Nucleus accumbens (tissue), 56 donors: ENCODE measurements at regions not wholly inside any gene's neighbourhood (a gene's known extent, or its start where the extent isn't known, plus 50 kb on each side); places are given as distances from the start of the nearest gene placed in this dataset.

Source experiments
- DNase-seq, 56 donors: peaks; one replicate each; lab custom pipeline; 2025; lab: John Stamatoyannopoulos, UW

DNA sequence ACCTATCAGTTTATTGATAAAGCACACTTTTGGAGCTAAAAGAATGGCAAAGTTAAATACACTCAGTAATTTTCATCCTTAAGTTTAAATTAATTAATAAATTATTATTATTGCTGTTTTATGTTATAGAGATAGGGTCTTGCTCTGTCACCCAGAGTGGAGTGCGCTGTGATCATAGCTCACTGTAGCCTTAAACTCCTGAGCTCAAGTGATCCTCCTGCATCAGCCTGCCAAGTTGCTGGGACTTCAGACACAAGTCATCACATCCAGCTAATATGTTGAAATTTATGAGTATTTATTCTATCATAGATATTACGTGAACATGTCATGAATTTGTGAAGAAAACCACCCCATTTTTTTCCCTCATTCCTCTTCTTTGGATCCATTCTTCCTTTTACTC, 64.2 kb downstream of the GJA1 start:
- DNase-seq: no peak

- DNase-seq: no peak
Observed at GRCh38 chr6:121503589-121503991, 68.1 kb downstream of the GJA1 start.

DNA sequence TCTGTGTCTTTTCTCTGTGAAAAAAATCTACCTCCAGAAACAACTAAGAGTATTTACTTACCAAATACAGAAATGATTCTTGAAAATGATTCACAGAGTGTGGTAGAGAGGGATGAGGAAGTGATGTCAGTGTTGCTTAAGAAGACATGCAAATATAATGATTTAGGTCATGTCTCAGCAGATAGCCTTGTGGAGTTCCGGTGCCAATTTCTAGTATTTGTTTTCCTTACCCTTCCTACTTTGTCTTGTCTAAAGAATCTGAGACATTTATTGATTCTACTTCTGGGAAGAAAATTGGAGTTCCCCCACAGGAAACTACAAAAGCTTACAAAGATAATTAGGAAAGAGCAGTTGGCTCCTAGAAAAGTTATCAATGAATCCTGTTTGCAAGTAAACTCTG, 68.8 kb downstream of the GJA1 start:
- no peak for DNase-seq

- no peak for DNase-seq
Observed at GRCh38 chr6:121505284-121505683, 69.8 kb downstream of the GJA1 start.

GRCh38 chr6:121506761-121507754, 71.6 kb downstream of the GJA1 start:
- DNase-seq: no peak

DNA sequence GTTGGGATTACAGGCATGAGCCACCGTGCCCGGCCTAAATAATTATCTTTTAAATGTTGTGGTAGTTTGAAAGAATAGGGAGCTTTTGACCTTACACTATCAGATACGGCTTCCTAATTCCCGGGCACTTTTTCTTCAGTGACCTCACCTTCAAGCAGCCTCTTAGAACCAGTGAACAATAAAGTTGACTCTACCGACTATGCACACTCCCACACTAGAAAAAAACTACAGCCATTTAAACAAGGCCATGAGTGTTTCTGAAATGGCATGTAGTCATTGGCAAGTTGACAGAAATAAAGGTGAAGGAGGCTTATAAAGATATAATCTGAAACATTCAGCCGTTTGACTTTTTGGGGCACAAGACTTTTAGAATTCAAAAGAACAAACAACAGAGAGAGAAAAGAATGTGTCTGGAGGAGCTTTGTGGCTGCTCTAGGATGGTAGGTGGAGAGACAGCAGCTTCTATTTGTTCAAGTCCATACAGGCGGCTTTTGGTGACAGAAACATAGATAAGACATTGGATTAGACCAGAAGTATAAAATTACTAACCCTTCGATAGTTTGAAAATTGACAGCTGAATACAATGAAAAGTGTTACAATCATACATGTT, 75.2 kb downstream of the GJA1 start:
- DNase-seq: no peak

GRCh38 chr6:121515630-121516265, 80.3 kb downstream of the GJA1 start:
- no peak for DNase-seq

GRCh38 chr6:121516331-121516730, 80.9 kb downstream of the GJA1 start:
- DNase-seq: no peak

DNA sequence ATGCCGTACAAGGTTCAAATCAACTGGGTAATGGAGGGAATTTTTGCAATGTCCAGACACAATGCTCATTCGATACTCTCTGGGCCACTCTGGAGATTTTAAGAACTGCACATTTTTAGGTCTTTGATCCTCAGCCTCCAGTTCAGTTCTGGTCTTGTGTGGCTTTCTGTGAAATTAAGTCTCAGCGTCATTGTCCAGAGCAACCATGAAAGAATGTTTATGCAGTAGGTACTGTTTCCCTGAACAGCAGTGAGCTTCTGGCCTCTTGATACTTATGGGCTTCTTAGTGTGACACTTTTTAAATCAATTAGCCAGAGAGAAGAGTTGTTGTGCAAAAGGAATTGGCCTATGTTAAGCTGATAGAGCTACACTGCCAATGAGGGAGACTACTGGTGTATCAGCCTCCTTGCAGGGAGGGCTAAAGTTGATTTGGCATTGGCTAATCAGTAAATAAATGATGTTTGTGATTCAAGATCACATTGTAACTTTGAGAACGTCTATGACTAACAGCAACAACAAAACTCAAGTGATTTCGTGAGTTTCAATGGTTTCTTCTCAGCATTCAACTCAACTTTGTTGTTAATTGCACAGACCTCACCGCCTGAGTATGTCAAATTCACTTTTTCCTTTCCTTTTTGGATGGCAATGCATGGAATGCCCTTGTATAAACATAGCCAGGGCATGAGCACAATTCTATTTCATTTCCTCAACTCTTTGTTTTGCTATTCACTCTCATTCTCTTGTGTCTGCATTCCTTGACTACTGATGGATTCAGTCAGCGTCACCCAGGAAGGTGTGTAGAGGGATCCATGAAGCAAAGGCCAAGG, 85.1 kb downstream of the GJA1 start:
- DNase-seq: no peak

DNA sequence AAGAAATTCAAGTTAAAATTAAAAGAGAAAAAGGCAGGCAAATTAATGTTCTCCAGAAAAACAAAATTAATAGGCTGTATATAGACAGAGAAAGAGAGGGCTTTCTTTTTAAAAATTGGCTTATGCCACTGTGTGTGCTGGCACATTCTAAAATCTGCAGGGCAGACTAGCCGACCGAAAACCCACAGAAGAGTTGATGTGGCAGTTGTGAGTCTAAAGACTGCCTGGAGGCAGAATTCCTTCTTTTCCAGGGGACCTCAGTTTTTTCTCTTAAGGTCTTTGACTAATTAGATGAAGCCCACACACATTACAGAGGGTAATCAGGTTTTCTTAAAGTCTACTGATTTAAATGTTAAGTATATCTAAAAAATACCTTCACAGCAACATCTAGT, 85.7 kb downstream of the GJA1 start:
- no peak for DNase-seq

- no peak for DNase-seq
Observed at GRCh38 chr6:121522265-121522664, 86.8 kb downstream of the GJA1 start.

DNA sequence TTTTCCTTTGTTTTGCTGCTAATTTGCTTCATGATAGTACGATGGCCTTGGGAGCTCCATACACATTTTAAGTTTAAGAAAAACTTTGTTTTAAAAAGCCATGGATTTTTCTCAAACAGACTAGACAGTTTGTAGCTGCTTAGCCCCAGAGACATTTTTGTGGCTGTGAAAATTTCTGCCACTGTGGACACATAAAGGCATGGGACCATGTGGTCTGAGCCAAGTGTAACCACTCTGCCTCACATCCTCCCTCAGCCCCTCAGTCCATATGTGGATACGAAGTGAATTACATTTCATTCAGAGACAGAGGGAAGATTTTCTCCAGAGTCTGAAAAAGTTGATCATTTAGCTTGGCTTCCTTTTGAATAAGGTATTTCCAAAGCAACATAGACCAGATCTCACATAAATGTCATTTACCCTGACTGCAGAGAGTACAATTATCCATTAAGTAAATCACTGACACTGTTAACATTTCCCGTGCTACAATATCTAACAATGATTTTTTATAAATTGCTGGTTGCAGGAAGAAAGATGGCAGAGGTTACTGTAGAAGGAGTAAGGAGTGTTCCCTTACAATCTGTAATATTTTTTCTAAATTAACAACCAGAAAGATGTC, 87.4 kb downstream of the GJA1 start:
- no peak for DNase-seq

DNA sequence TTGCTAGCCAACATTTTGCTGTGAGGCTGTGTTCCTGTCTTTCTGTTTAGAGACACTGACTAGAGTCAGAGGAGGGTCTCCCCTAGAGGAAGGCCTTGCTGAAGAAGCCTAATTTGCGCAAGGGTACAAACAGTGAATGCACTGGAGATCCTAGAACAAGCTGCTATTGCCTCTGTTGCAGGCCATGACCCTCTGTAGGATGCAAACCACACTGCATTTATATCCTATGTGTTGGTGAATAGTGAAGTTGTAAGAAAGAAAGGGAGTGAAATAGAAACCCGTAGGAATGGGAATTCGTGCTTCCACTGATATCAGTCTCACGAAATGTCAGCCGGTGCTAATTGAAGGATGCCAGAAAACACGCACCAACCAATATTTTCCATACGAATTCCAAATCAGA, 88.2 kb downstream of the GJA1 start:
- DNase-seq: no peak

GRCh38 chr6:121526282-121526681, 90.8 kb downstream of the GJA1 start:
- no peak for DNase-seq

DNA sequence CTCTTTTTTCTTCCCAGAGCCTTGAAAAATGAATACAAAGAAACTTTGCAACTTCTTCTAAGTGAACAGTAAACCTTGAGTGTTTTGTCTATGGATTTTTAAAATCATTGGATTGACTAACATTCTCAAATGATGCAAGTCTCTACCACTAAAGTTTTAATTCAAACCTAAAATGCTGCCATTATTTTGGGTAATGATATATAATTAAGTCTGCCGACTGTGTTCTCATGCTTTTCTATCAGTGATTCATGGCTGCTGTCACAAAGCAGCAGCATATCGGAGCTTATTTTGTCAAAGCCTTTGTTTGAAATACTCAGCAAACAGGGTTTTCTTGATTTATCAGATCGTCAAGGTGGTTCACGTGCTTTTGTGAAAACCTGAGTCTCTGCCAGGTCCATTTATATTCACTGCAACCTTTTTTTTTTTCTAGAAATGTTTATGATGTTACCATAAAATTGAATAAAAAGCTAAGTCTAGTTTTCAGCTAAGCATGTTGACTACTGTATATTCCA, 96.3 kb downstream of the GJA1 start:
- no peak for DNase-seq

- no peak for DNase-seq
Observed at GRCh38 chr6:121533321-121533841, 97.9 kb downstream of the GJA1 start.

- DNase-seq: no peak
Observed at GRCh38 chr6:121535777-121536176, 100.3 kb downstream of the GJA1 start.

DNA sequence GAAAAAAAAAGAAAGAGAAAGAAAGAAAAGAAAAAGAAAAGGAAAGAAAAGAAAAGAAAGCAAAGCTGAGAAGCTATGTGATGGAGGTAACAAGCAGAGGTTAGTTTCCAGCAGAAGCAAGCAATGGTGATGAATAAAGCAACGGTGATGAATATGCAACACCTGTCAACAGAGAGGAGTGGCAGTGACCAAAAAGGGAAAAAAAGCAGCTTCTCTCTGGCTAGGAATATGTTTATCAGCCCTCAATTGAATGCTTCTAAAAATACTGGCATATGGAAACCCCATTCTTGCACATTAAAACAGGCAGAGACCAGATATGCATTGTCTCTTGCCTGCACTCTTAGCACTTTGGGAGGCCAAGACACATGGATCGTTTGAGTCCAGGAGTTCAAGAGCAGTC, 100.9 kb downstream of the GJA1 start:
- DNase-seq: no peak

GRCh38 chr6:121539439-121539838, 104.0 kb downstream of the GJA1 start:
- DNase-seq: no peak

- no peak for DNase-seq
Observed at GRCh38 chr6:121540210-121540609, 104.8 kb downstream of the GJA1 start.
